PC-9 (cell line): ENCODE measurements at regions not wholly inside any gene's neighbourhood (a gene's known extent, or its start where the extent isn't known, plus 50 kb on each side); places are given as distances from the start of the nearest gene placed in this dataset.

Source experiments
- BruUV-seq: library from RNA; stranded (reverse); fragments of 400-500 nt; replicated peaks from 2 replicates; lab custom pipeline; 2021; lab: Mats Ljungman, UMichigan
- CTCF ChIA-PET: fragments of 300-600 bp; sonication (Branson Sonifier 250); formaldehyde crosslinking; loops from one replicate; lab custom pipeline; 2022; ENCODE audit warnings: antibody characterized with exemption; lab: Charles Lee
- POLR2A ChIA-PET: fragments of 300-600 bp; sonication (Branson Sonifier 250); formaldehyde crosslinking; loops from one replicate; lab custom pipeline; 2022; ENCODE audit warnings: antibody characterized with exemption; ENCODE audit not compliant: unreplicated experiment; lab: Charles Lee
- DNase-seq, 2 experiments: peaks; one replicate each; pipeline versions ENCODE4 v3.0.0 to v3.0.0-alpha.2; 2015 to 2022; ENCODE audit warnings: mixed read lengths in 1 of 2
- H2AFZ ChIP-seq: fragments of 200-600 bp; sonication (generic); 2 replicates; pipeline ENCODE4 v1.8.1; 2017; ENCODE audit warnings: antibody characterized with exemption
- H3F3A ChIP-seq: fragments of 200-600 bp; sonication (generic); 2 replicates; pipeline ENCODE4 v1.8.1; 2017; ENCODE audit warnings: antibody characterized with exemption, mild to moderate bottlenecking, low read depth; ENCODE audit not compliant: insufficient read depth
- H3K27ac ChIP-seq: fragments of 200-600 bp; sonication (generic); 2 replicates; pipeline ENCODE4 v1.6.1; 2016; ENCODE audit warnings: mixed run types
- H3K27me3 ChIP-seq: fragments of 200-600 bp; sonication (generic); 2 replicates; pipeline ENCODE4 v1.6.1; 2016; ENCODE audit warnings: low read depth, mixed run types; ENCODE audit not compliant: insufficient read depth
- H3K36me3 ChIP-seq: fragments of 200-600 bp; sonication (generic); 2 replicates; pipeline ENCODE4 v1.6.1; 2016; ENCODE audit warnings: low read depth, mixed run types
- H3K4me1 ChIP-seq: fragments of 200-600 bp; sonication (generic); replicated peaks from 2 replicates; pipeline ENCODE4 v1.6.1; 2016; ENCODE audit warnings: mixed run types; ENCODE audit not compliant: insufficient read depth
- H3K4me2 ChIP-seq: fragments of 200-600 bp; sonication (generic); 2 replicates; pipeline ENCODE4 v1.6.1; 2017; ENCODE audit warnings: mixed run types
- H3K4me3 ChIP-seq: fragments of 200-600 bp; sonication (generic); 2 replicates; pipeline ENCODE4 v1.6.1; 2016; ENCODE audit warnings: mixed run types
- H3K79me2 ChIP-seq: fragments of 200-600 bp; sonication (generic); 2 replicates; pipeline ENCODE4 v1.6.1; 2017; ENCODE audit warnings: low read depth, mixed run types
- H3K9me2 ChIP-seq: fragments of 200-600 bp; sonication (generic); 2 replicates; pipeline ENCODE4 v1.8.1; 2017; ENCODE audit warnings: mild to moderate bottlenecking; ENCODE audit not compliant: insufficient read depth
- H3K9me3 ChIP-seq: fragments of 200-600 bp; sonication (generic); 2 replicates; pipeline ENCODE4 v1.8.1; 2016; ENCODE audit warnings: low read depth; ENCODE audit not compliant: insufficient read depth
- H4K20me1 ChIP-seq: fragments of 200-600 bp; sonication (generic); 2 replicates; pipeline ENCODE4 v1.8.1; 2017; ENCODE audit not compliant: insufficient read depth
- EZH2 ChIP-seq: fragments of 200-600 bp; sonication (generic); IDR thresholded peaks from 2 replicates; pipeline ENCODE4 v1.8.0; 2017; ENCODE audit warnings: antibody characterized with exemption, low read depth
- intact Hi-C: fragments of 100-400 bp; cut with micrococcal nuclease; formaldehyde crosslinking; loops from one replicate; pipeline ENCODE4 v1.10.0; 2022; ENCODE audit not compliant: unreplicated experiment
- TF ChIP-seq, protein P1 (sequence below): fragments of 200-600 bp; sonication (generic); conservative IDR thresholded peaks from 2 replicates; pipeline ENCODE4 v1.6.1; 2017; ENCODE audit warnings: mixed run types, antibody characterized with exemption, mild to moderate bottlenecking, moderate library complexity

DNA sequence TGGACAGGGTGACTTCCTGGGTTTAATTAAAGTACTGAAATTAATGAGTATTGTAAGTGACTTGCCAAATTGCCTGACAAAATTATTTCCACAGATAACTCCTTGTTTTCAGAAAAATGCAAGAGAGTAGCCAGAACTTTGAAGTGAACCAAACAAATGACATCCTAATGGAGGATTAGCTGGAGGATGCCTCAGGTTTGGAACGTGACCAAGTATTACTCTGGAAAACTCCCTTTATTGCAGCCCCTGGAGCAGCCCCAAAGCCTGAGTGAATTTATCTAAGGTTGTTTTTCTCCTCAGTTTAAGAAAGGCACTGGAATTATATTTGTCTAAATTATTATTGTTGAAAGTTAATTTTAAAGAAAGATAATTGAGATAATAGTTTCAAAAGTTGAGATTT is 343.6 kb upstream of the MTNR1B start:
- TF ChIP-seq EZH2, result no peak
- TF ChIP-seq, protein P1, sequence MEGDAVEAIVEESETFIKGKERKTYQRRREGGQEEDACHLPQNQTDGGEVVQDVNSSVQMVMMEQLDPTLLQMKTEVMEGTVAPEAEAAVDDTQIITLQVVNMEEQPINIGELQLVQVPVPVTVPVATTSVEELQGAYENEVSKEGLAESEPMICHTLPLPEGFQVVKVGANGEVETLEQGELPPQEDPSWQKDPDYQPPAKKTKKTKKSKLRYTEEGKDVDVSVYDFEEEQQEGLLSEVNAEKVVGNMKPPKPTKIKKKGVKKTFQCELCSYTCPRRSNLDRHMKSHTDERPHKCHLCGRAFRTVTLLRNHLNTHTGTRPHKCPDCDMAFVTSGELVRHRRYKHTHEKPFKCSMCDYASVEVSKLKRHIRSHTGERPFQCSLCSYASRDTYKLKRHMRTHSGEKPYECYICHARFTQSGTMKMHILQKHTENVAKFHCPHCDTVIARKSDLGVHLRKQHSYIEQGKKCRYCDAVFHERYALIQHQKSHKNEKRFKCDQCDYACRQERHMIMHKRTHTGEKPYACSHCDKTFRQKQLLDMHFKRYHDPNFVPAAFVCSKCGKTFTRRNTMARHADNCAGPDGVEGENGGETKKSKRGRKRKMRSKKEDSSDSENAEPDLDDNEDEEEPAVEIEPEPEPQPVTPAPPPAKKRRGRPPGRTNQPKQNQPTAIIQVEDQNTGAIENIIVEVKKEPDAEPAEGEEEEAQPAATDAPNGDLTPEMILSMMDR, result no peak
- intact Hi-C loops, result no loop called here
- BruUV-seq, result no TSS peak
- H3K79me2 ChIP-seq, result no peaks in the 10 kb centered on the region
- no peak overlapping the region for H3K27ac ChIP-seq
- ChIA-PET CTCF (no interaction called here), POLR2A (interaction anchor here (0.5 kb wide), 1 partner anchor 555 kb away, joined by 3 read pairs; no protein-coding TSS in a partner anchor)
- H3K9me3 ChIP-seq, result no peaks in the 10 kb centered on the region
- H2AFZ ChIP-seq, result no peak overlapping the region
- no peaks in the 10 kb centered on the region for H3K9me2 ChIP-seq
- H4K20me1 ChIP-seq, result no peaks in the 10 kb centered on the region
- no peak overlapping the region for H3K4me3 ChIP-seq
- no peak overlapping the region for H3K4me2 ChIP-seq
- DNase-seq, result no peak
- no peaks in the 10 kb centered on the region for H3K36me3 ChIP-seq
- H3F3A ChIP-seq, result no peaks in the 10 kb centered on the region
- no peaks in the 10 kb centered on the region for H3K4me1 ChIP-seq
- H3K27me3 ChIP-seq, result no peaks in the 10 kb centered on the region

DNA sequence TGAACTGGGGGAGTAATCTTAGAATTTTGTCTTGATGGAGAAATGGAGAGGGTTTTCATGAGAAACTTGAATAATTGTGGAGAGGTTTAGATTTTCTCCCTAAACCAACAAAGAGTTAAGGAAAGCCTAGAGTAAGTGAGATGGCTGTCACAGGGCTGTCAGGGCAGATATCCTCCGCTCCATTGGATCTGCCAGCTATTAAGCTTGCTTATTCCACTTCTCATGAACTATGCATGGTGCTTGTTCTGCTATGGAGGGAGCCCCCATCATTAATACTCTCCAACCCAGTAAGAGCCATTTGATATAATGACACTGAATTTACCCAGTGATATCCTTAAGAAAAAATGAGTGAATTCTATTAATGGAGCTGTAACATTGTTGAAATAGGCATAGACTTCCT is 342.8 kb upstream of the MTNR1B start:
- Histone ChIP-seq H3K27me3 (no peaks in the 10 kb centered on the region), H3F3A (no peaks in the 10 kb centered on the region), H3K36me3 (no peaks in the 10 kb centered on the region), H3K4me1 (no peaks in the 10 kb centered on the region), H4K20me1 (no peaks in the 10 kb centered on the region), H3K27ac (no peak overlapping the region), H3K4me3 (no peak overlapping the region), H3K9me2 (no peaks in the 10 kb centered on the region), H3K4me2 (no peak overlapping the region), H3K79me2 (no peaks in the 10 kb centered on the region), H2AFZ (no peak overlapping the region), H3K9me3 (no peaks in the 10 kb centered on the region)
- intact Hi-C loops, result no loop called here
- ChIA-PET POLR2A (no interaction called here), CTCF (no interaction called here)
- TF ChIP-seq, protein P1, result no peak
- no peak for TF ChIP-seq EZH2
- DNase-seq, result no peak
- no TSS peak for BruUV-seq

GRCh38 chr11:92627615-92628256 is 341.7 kb upstream of the MTNR1B start:
- no TSS peak for BruUV-seq
- Histone ChIP-seq H2AFZ (no peak overlapping the region), H3K27me3 (no peaks in the 10 kb centered on the region), H3K9me3 (no peaks in the 10 kb centered on the region), H4K20me1 (no peaks in the 10 kb centered on the region; the same call in 1 of the 2 replicates), H3K27ac (no peak overlapping the region), H3K36me3 (no peaks in the 10 kb centered on the region), H3K79me2 (no peaks in the 10 kb centered on the region), H3K9me2 (no peaks in the 10 kb centered on the region), H3K4me1 (no peaks in the 10 kb centered on the region), H3F3A (no peaks in the 10 kb centered on the region), H3K4me3 (no peak overlapping the region), H3K4me2 (no peak overlapping the region)
- TF ChIP-seq, protein P1, result no peak
- TF ChIP-seq EZH2, result no peak
- intact Hi-C loops, result no loop called here
- DNase-seq, result peak; percentile 34 to 72
- POLR2A ChIA-PET, result no interaction called here
- CTCF ChIA-PET, result interaction anchor here (0.6 kb wide), 1 partner anchor 1198 kb away, joined by 3 read pairs; no protein-coding TSS in a partner anchor
